ENCODE measurements at regions not wholly inside any gene's neighbourhood (a gene's known extent, or its start where the extent isn't known, plus 50 kb on each side); places are given as distances from the start of the nearest gene placed in this dataset.
"Not testable (repeated sequence)": the region's sequence is repeated elsewhere in the genome, so short reads cannot be mapped to it uniquely, and the experiment has no call there.

- not testable (repeated sequence) for TF ChIP-seq CTCF (IDR thresholded peaks at IDR 0.05; ENCODE audit: borderline replicate concordance, extremely low read depth, low read length, poor library complexity, severe bottlenecking); EZH2 (IDR thresholded peaks at IDR 0.05; ENCODE audit: borderline replicate concordance, low read depth, low read length, severe bottlenecking)
Observed at GRCh38 chr17:22321001-22321400, 628.7 kb downstream of the KCNJ18 start.
